ENCODE measurements at regions not wholly inside any gene's neighbourhood (a gene's known extent, or its start where the extent isn't known, plus 50 kb on each side); places are given as distances from the start of the nearest gene placed in this dataset.
A peak's percentile ranks its signal among the peaks of the same experiment; 100 is the strongest.

- DNase-seq (ENCODE audit: low spot score), result peak; percentile 71
- intact Hi-C loops (cut with DNase I), result no loop called here
Measured at GRCh38 chr2:239905884-239906654, 119.1 kb downstream of the NDUFA10 start.

GRCh38 chr2:239905306-239905705 lies 119.8 kb downstream of the NDUFA10 start:
- DNase-seq (ENCODE audit: low spot score), result peak; percentile 35
- intact Hi-C loops (cut with DNase I), result no loop called here

- peak; percentile 54 for DNase-seq (ENCODE audit: low spot score)
- intact Hi-C loops (cut with DNase I), result no loop called here
Measured at GRCh38 chr2:239904496-239904895, 120.6 kb downstream of the NDUFA10 start.

- DNase-seq (ENCODE audit: low spot score), result peak; percentile 32
- intact Hi-C loops (cut with DNase I), result no loop called here
Measured at GRCh38 chr2:239903803-239904202, 121.3 kb downstream of the NDUFA10 start.

GRCh38 chr2:239903210-239903609 lies 121.9 kb downstream of the NDUFA10 start:
- intact Hi-C loops (cut with DNase I), result no loop called here

GRCh38 chr2:239902749-239903201 lies 122.4 kb downstream of the NDUFA10 start:
- intact Hi-C loops (cut with DNase I), result no loop called here
- peak; percentile 61 for DNase-seq (ENCODE audit: low spot score)

More at GRCh38 chr2:239903210-239903609, 121.9 kb downstream of the NDUFA10 start:
- peak; percentile 61 for DNase-seq (ENCODE audit: low spot score)

- intact Hi-C loops (cut with DNase I), result no loop called here
- DNase-seq (ENCODE audit: low spot score), result peak; percentile 38
Measured at GRCh38 chr2:239898292-239898925, 126.7 kb downstream of the NDUFA10 start.

- intact Hi-C loops (cut with DNase I), result no loop called here
- DNase-seq (ENCODE audit: low spot score), result peak; percentile 64
Measured at GRCh38 chr2:239897596-239898235, 127.4 kb downstream of the NDUFA10 start.

- peak; percentile 62 for DNase-seq (ENCODE audit: low spot score)
- intact Hi-C loops (cut with DNase I), result no loop called here
Measured at GRCh38 chr2:239896075-239896474, 129.1 kb downstream of the NDUFA10 start.

GRCh38 chr2:239895669-239896068 lies 129.5 kb downstream of the NDUFA10 start:
- intact Hi-C loops (cut with DNase I), result no loop called here
- no peak for DNase-seq (ENCODE audit: low spot score)

GRCh38 chr2:239895116-239895515 lies 130.0 kb downstream of the NDUFA10 start:
- peak; percentile 17 for DNase-seq (ENCODE audit: low spot score)
- intact Hi-C loops (cut with DNase I), result no loop called here

- intact Hi-C loops (cut with DNase I), result no loop called here
- DNase-seq (ENCODE audit: low spot score), result peak; percentile 22
Measured at GRCh38 chr2:239894276-239894675, 130.9 kb downstream of the NDUFA10 start.

- peak; percentile 24 for DNase-seq (ENCODE audit: low spot score)
- intact Hi-C loops (cut with DNase I), result no loop called here
Measured at GRCh38 chr2:239893236-239893515, 132.0 kb downstream of the NDUFA10 start.

GRCh38 chr2:239892441-239893235 lies 132.5 kb downstream of the NDUFA10 start:
- intact Hi-C loops (cut with DNase I), result no loop called here
- peak; percentile 25 for DNase-seq (ENCODE audit: low spot score)

GRCh38 chr2:239891698-239892097 lies 133.4 kb downstream of the NDUFA10 start:
- intact Hi-C loops (cut with DNase I), result no loop called here
- peak; percentile 2 for DNase-seq (ENCODE audit: low spot score)

GRCh38 chr2:239890206-239890746 lies 134.9 kb downstream of the NDUFA10 start:
- intact Hi-C loops (cut with DNase I), result no loop called here
- DNase-seq (ENCODE audit: low spot score), result peak; percentile 22

GRCh38 chr2:239889641-239890121 lies 135.5 kb downstream of the NDUFA10 start:
- DNase-seq (ENCODE audit: low spot score), result peak; percentile 75
- intact Hi-C loops (cut with DNase I), result loop anchor here in 1 of 2 donors (10.0 kb wide), 1 partner anchor 495 kb away; no protein-coding TSS in a partner anchor

GRCh38 chr2:239887604-239888003 lies 137.5 kb downstream of the NDUFA10 start:
- intact Hi-C loops (cut with DNase I), result loop anchor here in 1 of 2 donors (10.0 kb wide), 1 partner anchor 493 kb away; no protein-coding TSS in a partner anchor
- no peak for DNase-seq (ENCODE audit: low spot score)

- no peak for DNase-seq (ENCODE audit: low spot score)
- intact Hi-C loops (cut with DNase I), result loop anchor here in 1 of 2 donors (10.0 kb wide), 1 partner anchor 492 kb away; no protein-coding TSS in a partner anchor
Measured at GRCh38 chr2:239886781-239887180, 138.4 kb downstream of the NDUFA10 start.

Measured in posterior vena cava (tissue), 2 donors.